ENCODE measurements at regions not wholly inside any gene's neighbourhood (a gene's known extent, or its start where the extent isn't known, plus 50 kb on each side); places are given as distances from the start of the nearest gene placed in this dataset.

DNA sequence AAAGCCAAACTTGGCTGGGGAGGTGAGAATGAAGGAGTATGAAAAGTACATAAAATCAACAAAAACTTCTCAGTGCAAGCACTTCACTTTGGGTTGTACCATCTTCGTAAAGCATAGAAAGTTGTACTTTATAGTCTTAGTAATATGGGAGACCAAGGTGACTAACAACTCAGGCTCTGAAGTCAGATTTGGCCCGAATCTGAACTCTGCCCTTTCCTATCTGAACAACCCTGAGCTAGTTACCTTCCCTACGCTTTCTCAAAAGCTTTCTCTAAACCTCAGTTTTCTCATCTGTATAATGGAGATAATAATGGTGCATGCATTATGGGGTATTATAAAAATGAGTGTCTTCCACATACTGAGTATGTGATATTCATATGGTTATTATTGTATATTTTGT, 285.4 kb upstream of the UMPS start:
- no peak for TF ChIP-seq POLR2AphosphoS5 (IDR thresholded peaks at IDR 0.05; ENCODE audit: insufficient read depth, low read depth, low read length)
- TF ChIP-seq, protein P1, sequence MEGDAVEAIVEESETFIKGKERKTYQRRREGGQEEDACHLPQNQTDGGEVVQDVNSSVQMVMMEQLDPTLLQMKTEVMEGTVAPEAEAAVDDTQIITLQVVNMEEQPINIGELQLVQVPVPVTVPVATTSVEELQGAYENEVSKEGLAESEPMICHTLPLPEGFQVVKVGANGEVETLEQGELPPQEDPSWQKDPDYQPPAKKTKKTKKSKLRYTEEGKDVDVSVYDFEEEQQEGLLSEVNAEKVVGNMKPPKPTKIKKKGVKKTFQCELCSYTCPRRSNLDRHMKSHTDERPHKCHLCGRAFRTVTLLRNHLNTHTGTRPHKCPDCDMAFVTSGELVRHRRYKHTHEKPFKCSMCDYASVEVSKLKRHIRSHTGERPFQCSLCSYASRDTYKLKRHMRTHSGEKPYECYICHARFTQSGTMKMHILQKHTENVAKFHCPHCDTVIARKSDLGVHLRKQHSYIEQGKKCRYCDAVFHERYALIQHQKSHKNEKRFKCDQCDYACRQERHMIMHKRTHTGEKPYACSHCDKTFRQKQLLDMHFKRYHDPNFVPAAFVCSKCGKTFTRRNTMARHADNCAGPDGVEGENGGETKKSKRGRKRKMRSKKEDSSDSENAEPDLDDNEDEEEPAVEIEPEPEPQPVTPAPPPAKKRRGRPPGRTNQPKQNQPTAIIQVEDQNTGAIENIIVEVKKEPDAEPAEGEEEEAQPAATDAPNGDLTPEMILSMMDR (IDR thresholded peaks at IDR 0.05; ENCODE audit: extremely low read depth in 1 of 2, insufficient read depth in 1 of 2, low read depth in 1 of 2, low read length in 2 of 2), result no peak
- no peak for TF ChIP-seq GATA2 (IDR thresholded peaks at IDR 0.05; ENCODE audit: insufficient read depth, insufficient read length, low read depth, low read length)
- no peak for TF ChIP-seq EZH2 (IDR thresholded peaks at IDR 0.05; ENCODE audit: borderline replicate concordance, low read depth, low read length, severe bottlenecking)
- TF ChIP-seq, protein P2, sequence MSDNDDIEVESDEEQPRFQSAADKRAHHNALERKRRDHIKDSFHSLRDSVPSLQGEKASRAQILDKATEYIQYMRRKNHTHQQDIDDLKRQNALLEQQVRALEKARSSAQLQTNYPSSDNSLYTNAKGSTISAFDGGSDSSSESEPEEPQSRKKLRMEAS (IDR thresholded peaks at IDR 0.05; ENCODE audit: insufficient read depth, insufficient read length), result no peak
- TF ChIP-seq POLR2A (IDR thresholded peaks at IDR 0.05; ENCODE audit: low read depth, low read length), result no peak
- no peak for TF ChIP-seq FOS (IDR thresholded peaks at IDR 0.05; ENCODE audit: borderline replicate concordance, insufficient read depth, low read length)
- TF ChIP-seq JUN (IDR thresholded peaks at IDR 0.05; ENCODE audit: borderline replicate concordance, insufficient read depth, insufficient read length, low read depth), result no peak
